OCI-LY7 (cell line): ENCODE measurements at regions not wholly inside any gene's neighbourhood (a gene's known extent, or its start where the extent isn't known, plus 50 kb on each side); places are given as distances from the start of the nearest gene placed in this dataset.

Source experiments
- EZH2phosphoT487 ChIP-seq: fragments of 200-600 bp; sonication (generic); IDR thresholded peaks from 2 replicates; pipeline ENCODE4 v1.6.1; 2018; ENCODE audit warnings: low read depth, borderline replicate concordance, mild to moderate bottlenecking, mixed run types, antibody characterized with exemption, low read length, moderate library complexity, mixed read lengths
- TF ChIP-seq, protein P1 (sequence below): fragments of 200-600 bp; sonication (generic); conservative IDR thresholded peaks from 2 replicates; pipeline ENCODE4 v1.5.1; 2014; ENCODE audit warnings: mild to moderate bottlenecking, antibody characterized with exemption, low read length, moderate library complexity, mixed read lengths

DNA sequence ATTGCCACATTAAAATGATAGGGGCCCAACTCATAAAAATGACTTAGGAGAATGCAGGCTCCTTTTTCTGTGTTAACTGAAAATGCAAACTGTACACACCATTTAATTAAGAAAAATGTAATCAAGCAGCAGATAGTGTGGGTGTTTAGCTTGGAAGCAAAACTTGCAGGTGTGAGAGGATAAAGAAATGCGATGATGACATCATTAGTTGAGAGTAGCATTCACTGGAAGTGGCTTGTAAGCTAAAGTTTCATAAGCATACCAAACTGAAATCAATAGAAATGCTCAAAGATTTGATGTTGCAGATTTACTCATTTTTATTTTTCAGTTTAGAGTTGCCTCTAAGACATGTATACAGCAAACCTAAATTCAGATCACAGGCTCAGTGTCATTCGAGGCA is 86.6 kb downstream of the PRR20E start:
- TF ChIP-seq, protein P1, sequence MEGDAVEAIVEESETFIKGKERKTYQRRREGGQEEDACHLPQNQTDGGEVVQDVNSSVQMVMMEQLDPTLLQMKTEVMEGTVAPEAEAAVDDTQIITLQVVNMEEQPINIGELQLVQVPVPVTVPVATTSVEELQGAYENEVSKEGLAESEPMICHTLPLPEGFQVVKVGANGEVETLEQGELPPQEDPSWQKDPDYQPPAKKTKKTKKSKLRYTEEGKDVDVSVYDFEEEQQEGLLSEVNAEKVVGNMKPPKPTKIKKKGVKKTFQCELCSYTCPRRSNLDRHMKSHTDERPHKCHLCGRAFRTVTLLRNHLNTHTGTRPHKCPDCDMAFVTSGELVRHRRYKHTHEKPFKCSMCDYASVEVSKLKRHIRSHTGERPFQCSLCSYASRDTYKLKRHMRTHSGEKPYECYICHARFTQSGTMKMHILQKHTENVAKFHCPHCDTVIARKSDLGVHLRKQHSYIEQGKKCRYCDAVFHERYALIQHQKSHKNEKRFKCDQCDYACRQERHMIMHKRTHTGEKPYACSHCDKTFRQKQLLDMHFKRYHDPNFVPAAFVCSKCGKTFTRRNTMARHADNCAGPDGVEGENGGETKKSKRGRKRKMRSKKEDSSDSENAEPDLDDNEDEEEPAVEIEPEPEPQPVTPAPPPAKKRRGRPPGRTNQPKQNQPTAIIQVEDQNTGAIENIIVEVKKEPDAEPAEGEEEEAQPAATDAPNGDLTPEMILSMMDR = no peak
- TF ChIP-seq EZH2phosphoT487 = no peak
